GM12864 (cell line): ENCODE measurements at regions not wholly inside any gene's neighbourhood (a gene's known extent, or its start where the extent isn't known, plus 50 kb on each side); places are given as distances from the start of the nearest gene placed in this dataset.
"Not testable (repeated sequence)": the region's sequence is repeated elsewhere in the genome, so short reads cannot be mapped to it uniquely, and the experiment has no call there.

Experiments
- DNase-seq: peaks from one replicate; pipeline ENCODE4 v3.0.0-alpha.2; 2011; ENCODE audit warnings: low read depth
- H3K4me3 ChIP-seq: 2 replicates; pipeline ENCODE4 v1.5.1; 2011; ENCODE audit warnings: mild to moderate bottlenecking, low read depth, low read length, control low read depth
- CTCF ChIP-seq: IDR thresholded peaks from 2 replicates; pipeline ENCODE4 v1.5.1; 2011; ENCODE audit warnings: low read depth, mild to moderate bottlenecking, moderate library complexity, low read length, control low read depth, inconsistent platforms; ENCODE audit errors: missing control alignments

GRCh38 chr4:112708772-112709171 is 71.8 kb downstream of the LARP7 start:
- DNase-seq, result no peak
- H3K4me3 ChIP-seq, result no peak overlapping the region
- no peak for TF ChIP-seq CTCF

- no peak for DNase-seq
- TF ChIP-seq CTCF, result no peak
- H3K4me3 ChIP-seq, result no peak overlapping the region
Measured at GRCh38 chr4:112714922-112715901, 78.3 kb downstream of the LARP7 start.

- H3K4me3 ChIP-seq, result no peak overlapping the region
- no peak for DNase-seq
- no peak for TF ChIP-seq CTCF
Measured at GRCh38 chr4:112717856-112718255, 80.9 kb downstream of the LARP7 start.

GRCh38 chr4:112721627-112722026 is 84.7 kb downstream of the LARP7 start:
- H3K4me3 ChIP-seq, result no peak overlapping the region
- no peak for TF ChIP-seq CTCF
- no peak for DNase-seq

- TF ChIP-seq CTCF, result no peak
- H3K4me3 ChIP-seq, result no peak overlapping the region
- DNase-seq, result no peak
Measured at GRCh38 chr4:112726041-112726440, 89.1 kb downstream of the LARP7 start.

- DNase-seq, H3K4me3 ChIP-seq: not testable (repeated sequence)
Measured at GRCh38 chr4:112727728-112728127, 90.8 kb downstream of the LARP7 start.

GRCh38 chr4:112731715-112732114 is 94.8 kb downstream of the LARP7 start:
- DNase-seq, result no peak
- no peak for TF ChIP-seq CTCF
- H3K4me3 ChIP-seq, result no peak overlapping the region
